Retina (tissue), 1 donor: ENCODE measurements at regions not wholly inside any gene's neighbourhood (a gene's known extent, or its start where the extent isn't known, plus 50 kb on each side); places are given as distances from the start of the nearest gene placed in this dataset.
A peak's percentile ranks its signal among the peaks of the same experiment; 100 is the strongest.
"Not testable (repeated sequence)": the region's sequence is repeated elsewhere in the genome, so short reads cannot be mapped to it uniquely, and the experiment has no call there.

Source experiments
- DNase-seq: peaks from one replicate; pipeline ENCODE4 v3.0.0-alpha.2; 2016

- no peak for DNase-seq
Measured at GRCh38 chr6:167230288-167230687, 60.8 kb upstream of the UNC93A start.

GRCh38 chr6:167232356-167232755 is 58.8 kb upstream of the UNC93A start:
- DNase-seq = no peak

GRCh38 chr6:167233490-167233889 is 57.6 kb upstream of the UNC93A start:
- no peak for DNase-seq

GRCh38 chr6:167234576-167234975 is 56.5 kb upstream of the UNC93A start:
- not testable (repeated sequence) for DNase-seq

GRCh38 chr6:167235005-167235404 is 56.1 kb upstream of the UNC93A start:
- DNase-seq = no peak

GRCh38 chr6:167235421-167236238 is 55.5 kb upstream of the UNC93A start:
- no peak for DNase-seq

- peak; percentile 43 for DNase-seq
Measured at GRCh38 chr6:167236239-167236571, 54.9 kb upstream of the UNC93A start.

GRCh38 chr6:167237438-167238145 is 53.5 kb upstream of the UNC93A start:
- DNase-seq = no peak

GRCh38 chr6:167238146-167238693 is 52.9 kb upstream of the UNC93A start:
- DNase-seq = peak; percentile 47

GRCh38 chr6:167238694-167239467 is 52.2 kb upstream of the UNC93A start:
- peak; percentile 18 for DNase-seq

- not testable (repeated sequence) for DNase-seq
Measured at GRCh38 chr6:167239470-167239869, 51.6 kb upstream of the UNC93A start.

GRCh38 chr6:167240034-167240541 is 51.0 kb upstream of the UNC93A start:
- no peak for DNase-seq
